ENCODE measurements at regions not wholly inside any gene's neighbourhood (a gene's known extent, or its start where the extent isn't known, plus 50 kb on each side); places are given as distances from the start of the nearest gene placed in this dataset.

GRCh38 chr3:170753421-170754310 lies 116.3 kb downstream of the RPL22L1 start:
- TF ChIP-seq REST (IDR thresholded peaks at IDR 0.05; ENCODE audit: low read depth, low read length) (no peak), MXI1 (IDR thresholded peaks at IDR 0.05; ENCODE audit: low read depth, low read length) (no peak), CTCF (IDR thresholded peaks at IDR 0.05) (no peak), USF1 (IDR thresholded peaks at IDR 0.05; ENCODE audit: borderline replicate concordance, low read depth) (no peak), MAX (IDR thresholded peaks at IDR 0.05; ENCODE audit: low read depth) (no peak)

All from SK-N-SH (cell line).